Activated T-cell treated with anti-CD3 and anti-CD28 coated beads, Interleukin-2, amount 50 U/mL, for 72 hours (primary cell): ENCODE measurements at regions not wholly inside any gene's neighbourhood (a gene's known extent, or its start where the extent isn't known, plus 50 kb on each side); places are given as distances from the start of the nearest gene placed in this dataset.

Experiments
- ATAC-seq, 2 donors: fragments of 150-1000 bp; cut with Tn5 transposase; replicated peaks in 1 of 2; 2 replicates each; pipeline ENCODE4 v1.10.0; 2021; ENCODE audit warnings: moderate library complexity in 2 of 2, mild to moderate bottlenecking in 1 of 2
- DNase-seq, 2 donors: peaks; one replicate each; pipeline ENCODE4 v3.0.0; 2021 to 2022; ENCODE audit warnings: mixed read lengths in 1 of 2
- H3K27ac Mint-ChIP-seq: one replicate; pipeline ENCODE4 v1.8.0; 2022; ENCODE audit warnings: mild to moderate bottlenecking, moderate library complexity, mixed read lengths
- H3K27me3 Mint-ChIP-seq: one replicate; pipeline ENCODE4 v1.8.0; 2022; ENCODE audit warnings: low read depth, mixed read lengths
- H3K36me3 Mint-ChIP-seq, 2 donors: one replicate each; pipeline ENCODE4 v1.8.0; 2022; ENCODE audit warnings: mixed read lengths in 2 of 2, mild to moderate bottlenecking in 1 of 2; ENCODE audit not compliant: insufficient read depth in 2 of 2
- H3K4me1 Mint-ChIP-seq: one replicate; pipeline ENCODE4 v1.8.0; 2022; ENCODE audit warnings: low read depth, mixed read lengths
- H3K4me3 Mint-ChIP-seq, 2 donors: one replicate each; pipeline ENCODE4 v1.8.0; 2022; ENCODE audit warnings: mild to moderate bottlenecking in 2 of 2, mixed read lengths in 2 of 2, moderate library complexity in 2 of 2
- H3K9me3 Mint-ChIP-seq, 2 donors: one replicate each; pipeline ENCODE4 v1.8.0; 2022; ENCODE audit warnings: mixed read lengths in 2 of 2

DNA sequence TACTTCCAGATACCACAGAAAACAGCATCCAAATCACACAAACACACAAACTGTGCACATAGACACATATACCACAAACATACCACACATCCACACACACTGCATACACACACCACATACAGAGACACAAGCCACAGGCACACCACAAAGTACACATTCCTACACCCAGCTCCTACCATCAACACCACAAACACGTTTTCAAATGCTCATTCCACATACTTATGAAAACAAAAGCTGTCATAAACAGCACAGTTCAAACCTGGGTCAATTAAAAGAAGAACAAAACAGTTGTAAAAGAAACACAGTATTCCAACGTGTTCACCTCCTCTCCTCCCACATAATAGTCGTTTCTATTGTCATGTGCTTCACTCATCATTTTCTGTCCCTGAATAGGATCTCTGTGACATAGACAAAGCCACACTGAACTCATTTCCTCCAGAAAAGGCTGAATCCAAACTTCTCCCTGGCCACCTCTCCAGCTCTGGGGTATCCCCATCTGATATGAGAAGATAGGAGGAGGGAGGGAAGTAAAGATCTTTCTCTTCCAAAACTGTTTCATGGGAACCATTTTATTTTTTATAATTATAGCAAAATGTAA lies 89.2 kb downstream of the CXCL12 start:
- peak; percentile 22 to 48 for ATAC-seq
- peaks cover 18% of the 10 kb centered on the region for H3K27me3 Mint-ChIP-seq
- no peak for DNase-seq
- no peak overlapping the region for H3K27ac Mint-ChIP-seq
- H3K9me3 Mint-ChIP-seq = no peaks in the 10 kb centered on the region
- H3K4me1 Mint-ChIP-seq = no peaks in the 10 kb centered on the region
- no peaks in the 10 kb centered on the region for H3K36me3 Mint-ChIP-seq
- no peak overlapping the region for H3K4me3 Mint-ChIP-seq

DNA sequence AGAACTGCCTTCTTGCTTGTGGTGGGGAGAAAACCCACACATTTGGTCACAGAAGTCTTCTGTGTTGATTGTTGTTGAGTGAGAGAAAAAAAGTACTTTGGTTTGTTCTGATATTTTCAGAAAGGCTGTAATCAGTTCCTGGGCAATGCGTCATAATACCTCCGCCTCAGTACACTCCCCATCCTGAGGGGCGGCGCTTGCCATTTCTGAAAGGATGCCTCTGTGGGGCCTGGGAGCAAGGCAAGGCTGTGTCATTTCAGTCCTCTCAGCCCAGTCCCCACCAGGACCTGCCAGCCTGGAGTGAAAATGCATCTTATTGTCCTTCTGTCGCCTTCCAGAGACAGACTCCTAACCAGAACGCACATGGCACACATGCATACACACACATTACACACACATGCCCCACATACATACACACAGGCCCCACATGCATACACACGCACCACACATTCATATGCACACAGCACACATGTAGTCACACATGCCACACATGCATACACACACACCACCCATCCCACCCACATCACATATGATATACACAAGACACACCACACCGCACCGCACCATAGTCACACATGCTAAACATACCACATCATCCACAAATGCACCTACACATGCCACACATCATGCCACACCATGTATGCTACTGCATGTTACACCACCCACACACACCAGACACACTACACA lies 90.0 kb downstream of the CXCL12 start:
- Mint-ChIP-seq H3K27me3 (peaks cover 19% of the 10 kb centered on the region), H3K36me3 (no peaks in the 10 kb centered on the region), H3K4me3 (no peak overlapping the region), H3K9me3 (no peaks in the 10 kb centered on the region), H3K4me1 (no peaks in the 10 kb centered on the region), H3K27ac (no peak overlapping the region)
- no peak for ATAC-seq
- no peak for DNase-seq

DNA sequence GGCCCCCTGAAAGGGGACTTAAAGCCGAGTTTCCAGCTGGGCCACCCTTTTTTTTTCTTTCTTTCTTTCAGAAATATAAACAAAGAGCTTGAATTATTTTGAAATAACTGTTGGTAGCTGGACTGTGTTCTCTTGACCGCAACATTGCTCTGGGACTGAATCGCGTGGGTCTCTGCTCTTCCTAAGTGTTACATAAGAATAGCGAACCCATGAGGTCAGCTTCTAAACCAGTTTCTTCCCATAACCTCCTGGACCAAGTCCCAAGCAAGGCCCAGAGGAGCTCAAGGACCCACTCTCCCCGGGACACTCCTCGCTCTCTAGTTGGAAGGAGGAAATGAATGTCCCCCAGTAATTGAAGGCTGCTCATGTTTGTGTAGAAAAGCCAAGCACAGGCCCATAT lies 91.1 kb downstream of the CXCL12 start:
- Mint-ChIP-seq H3K27ac (no peak overlapping the region), H3K9me3 (no peaks in the 10 kb centered on the region), H3K36me3 (no peaks in the 10 kb centered on the region), H3K27me3 (peaks cover 24% of the 10 kb centered on the region), H3K4me3 (no peak overlapping the region), H3K4me1 (no peaks in the 10 kb centered on the region)
- DNase-seq = no peak
- ATAC-seq = no peak

DNA sequence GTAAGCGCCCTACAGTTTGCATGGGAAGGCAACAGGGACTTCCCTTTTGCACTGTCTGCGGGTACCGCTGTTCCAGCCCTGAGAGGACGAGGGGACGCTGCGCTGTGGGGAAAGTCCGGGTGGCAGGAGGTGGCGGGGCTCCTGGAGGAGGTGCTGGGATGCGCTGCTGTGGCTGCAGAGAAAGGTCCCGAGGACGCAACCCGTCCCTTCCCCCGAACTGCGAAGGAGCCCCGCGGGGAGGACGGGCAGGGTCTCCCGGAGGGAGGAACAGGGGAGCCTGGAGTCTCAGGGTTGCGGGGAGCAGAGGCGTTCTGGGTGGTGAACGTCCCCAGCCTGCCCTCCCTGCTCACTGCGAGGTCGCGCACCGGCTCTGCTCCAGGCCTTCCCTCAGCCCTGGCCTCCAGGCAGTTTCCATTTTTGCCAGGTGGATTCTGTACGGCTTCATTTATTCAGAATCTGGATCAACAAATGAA lies 91.6 kb downstream of the CXCL12 start:
- no peak overlapping the region for H3K27ac Mint-ChIP-seq
- H3K4me3 Mint-ChIP-seq = no peak overlapping the region
- no peak for DNase-seq
- no peaks in the 10 kb centered on the region for H3K4me1 Mint-ChIP-seq
- peaks cover 24% of the 10 kb centered on the region for H3K27me3 Mint-ChIP-seq
- ATAC-seq = no peak
- no peaks in the 10 kb centered on the region for H3K36me3 Mint-ChIP-seq
- H3K9me3 Mint-ChIP-seq = no peaks in the 10 kb centered on the region

DNA sequence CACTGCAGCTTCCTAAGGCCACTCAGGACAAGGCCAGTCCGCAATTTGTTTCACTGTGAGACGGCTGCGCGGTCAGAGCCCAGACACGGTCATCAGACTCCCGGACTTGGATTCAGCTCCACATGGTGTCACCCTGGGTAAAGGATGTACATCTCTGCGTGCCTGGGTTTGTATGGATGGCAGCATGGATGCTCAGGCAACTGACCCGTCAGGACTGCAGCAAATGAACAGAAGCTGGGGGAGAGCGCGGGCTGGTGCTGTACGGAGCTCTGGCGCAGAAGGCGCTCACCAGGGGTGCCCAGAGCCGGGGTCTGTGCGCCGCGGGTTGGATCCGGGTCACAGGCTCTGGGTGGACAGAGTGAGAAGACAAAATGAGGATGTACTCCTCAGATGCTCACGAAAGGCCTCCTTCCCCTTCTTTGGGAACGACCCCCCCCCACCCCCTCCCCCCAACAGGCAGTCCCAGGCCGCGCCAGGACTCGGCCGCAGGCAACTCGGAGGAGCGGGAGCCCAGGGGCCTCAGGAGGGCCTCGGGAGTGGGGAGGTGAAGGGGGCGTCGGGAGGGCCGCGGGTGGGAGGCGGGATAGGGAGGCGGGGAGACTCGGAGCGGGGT lies 92.4 kb downstream of the CXCL12 start:
- Mint-ChIP-seq H3K4me1 (no peaks in the 10 kb centered on the region), H3K27ac (no peak overlapping the region), H3K4me3 (no peak overlapping the region), H3K27me3 (peaks cover 24% of the 10 kb centered on the region), H3K9me3 (no peaks in the 10 kb centered on the region), H3K36me3 (no peaks in the 10 kb centered on the region)
- ATAC-seq (no peak), DNase-seq (no peak)

DNA sequence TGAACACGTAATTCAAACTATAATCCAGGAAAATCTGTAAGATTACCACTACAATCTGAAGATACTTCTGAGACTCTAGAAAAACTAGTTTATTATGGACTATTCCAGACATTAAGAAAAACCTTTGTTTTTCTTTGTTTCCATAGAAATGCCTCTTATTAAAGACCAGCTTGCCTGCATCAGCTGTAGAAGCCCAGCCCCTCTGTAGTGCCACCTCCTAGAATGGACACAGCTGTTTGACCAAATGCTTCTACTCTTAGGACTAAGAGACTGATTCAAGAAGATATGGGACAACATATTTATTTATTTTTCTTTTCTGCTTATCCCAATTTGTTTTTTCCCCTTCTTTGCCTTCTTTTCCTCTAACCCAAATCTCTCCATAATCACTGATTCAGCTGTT lies 93.8 kb downstream of the CXCL12 start:
- Mint-ChIP-seq H3K4me3 (no peak overlapping the region), H3K4me1 (no peaks in the 10 kb centered on the region), H3K27me3 (peaks cover 20% of the 10 kb centered on the region), H3K27ac (no peak overlapping the region), H3K9me3 (no peaks in the 10 kb centered on the region), H3K36me3 (no peaks in the 10 kb centered on the region)
- ATAC-seq (no peak), DNase-seq (no peak)

DNA sequence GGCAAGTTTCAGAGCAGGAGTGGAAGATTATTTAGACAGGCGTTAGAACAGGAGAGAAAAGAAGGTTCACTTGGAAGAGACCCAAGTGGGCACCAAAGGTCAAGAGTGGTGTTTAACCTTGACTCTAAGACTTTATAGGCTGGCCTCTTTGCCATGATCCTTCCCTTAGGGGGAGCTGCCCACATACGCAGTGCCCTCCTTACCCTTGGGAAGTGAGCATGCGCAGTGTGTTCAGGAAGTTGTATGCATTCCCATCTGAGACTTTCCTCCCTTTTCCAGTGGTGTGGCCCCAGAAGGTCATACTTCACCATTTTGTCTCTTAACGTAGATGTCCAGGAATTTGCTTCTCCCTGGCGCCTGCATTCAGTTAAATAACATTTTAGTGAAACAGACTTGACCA lies 95.8 kb downstream of the CXCL12 start:
- Mint-ChIP-seq H3K27ac (no peak overlapping the region), H3K27me3 (peaks cover 20% of the 10 kb centered on the region), H3K9me3 (no peaks in the 10 kb centered on the region), H3K36me3 (no peaks in the 10 kb centered on the region), H3K4me3 (no peak overlapping the region), H3K4me1 (no peaks in the 10 kb centered on the region)
- no peak for DNase-seq
- ATAC-seq = no peak

DNA sequence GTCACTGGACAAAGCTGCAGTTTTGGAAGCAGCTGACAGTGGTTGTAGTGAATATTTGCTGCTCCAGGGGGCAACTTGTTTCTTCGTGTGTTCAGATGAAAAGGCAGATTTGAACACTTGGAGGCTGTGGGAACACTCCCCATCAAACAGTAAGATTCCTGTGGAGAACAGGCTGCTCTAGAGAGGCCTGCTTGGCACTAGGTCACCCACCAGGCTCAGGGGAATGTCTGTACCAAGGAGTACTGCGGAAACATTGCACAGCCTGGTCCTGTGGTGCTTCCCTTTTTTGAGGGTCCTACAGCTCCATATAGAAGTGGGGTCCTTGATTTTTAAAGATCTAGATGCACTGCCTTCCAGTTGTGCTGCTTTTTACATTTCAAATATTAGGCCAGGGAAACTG lies 97.5 kb downstream of the CXCL12 start:
- H3K4me3 Mint-ChIP-seq = no peak overlapping the region
- ATAC-seq (no peak), DNase-seq (no peak)
- H3K27ac Mint-ChIP-seq = no peak overlapping the region
- H3K4me1 Mint-ChIP-seq = no peaks in the 10 kb centered on the region
- no peaks in the 10 kb centered on the region for H3K36me3 Mint-ChIP-seq
- H3K9me3 Mint-ChIP-seq = no peaks in the 10 kb centered on the region
- H3K27me3 Mint-ChIP-seq = peaks cover 18% of the 10 kb centered on the region

DNA sequence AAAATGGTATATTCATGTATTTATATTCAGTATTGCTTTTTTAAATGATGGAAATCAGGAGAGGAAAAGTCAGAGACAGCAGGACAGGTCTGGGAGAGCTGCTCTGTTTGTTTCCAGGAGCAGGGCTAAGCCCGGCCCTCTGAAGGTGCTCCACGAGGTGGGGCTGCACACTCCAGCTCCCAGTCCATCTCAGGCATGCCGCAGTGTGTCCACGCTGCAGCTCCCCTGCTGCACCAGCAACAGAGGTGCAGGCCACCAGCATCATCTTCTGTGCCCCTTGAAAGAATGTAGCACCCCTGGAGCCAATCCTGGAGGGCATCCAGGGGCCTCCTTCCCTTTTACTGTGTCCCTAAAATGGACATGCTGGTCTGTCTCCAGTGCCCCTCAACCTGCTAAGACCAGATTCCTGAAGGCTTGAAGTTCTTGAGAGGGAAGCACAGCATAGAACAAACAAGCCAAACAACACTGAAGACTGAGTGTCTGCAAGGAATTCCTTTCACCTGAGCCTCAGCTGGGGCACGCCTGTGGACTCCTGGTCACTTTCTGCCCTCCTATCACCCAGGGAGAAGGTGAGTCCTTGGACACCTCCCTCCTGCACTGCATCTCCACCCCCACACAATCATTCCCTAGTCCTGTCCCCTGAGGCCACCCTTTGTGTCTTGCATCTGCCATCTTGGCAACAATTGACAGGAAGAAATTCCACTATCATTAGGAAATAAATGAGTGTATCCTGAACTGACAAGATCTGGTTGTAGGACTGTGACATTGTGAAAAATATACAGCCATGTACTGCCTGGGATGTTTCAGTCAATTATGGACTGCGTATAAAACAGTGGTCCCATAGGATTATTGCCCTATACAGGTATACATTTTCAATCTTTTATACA lies 100.5 kb downstream of the CXCL12 start:
- DNase-seq = no peak
- Mint-ChIP-seq H3K36me3 (no peaks in the 10 kb centered on the region), H3K27me3 (peaks cover under 1% of the 10 kb centered on the region), H3K27ac (no peak overlapping the region), H3K4me1 (no peaks in the 10 kb centered on the region), H3K4me3 (no peak overlapping the region), H3K9me3 (no peaks in the 10 kb centered on the region)
- ATAC-seq = no peak

DNA sequence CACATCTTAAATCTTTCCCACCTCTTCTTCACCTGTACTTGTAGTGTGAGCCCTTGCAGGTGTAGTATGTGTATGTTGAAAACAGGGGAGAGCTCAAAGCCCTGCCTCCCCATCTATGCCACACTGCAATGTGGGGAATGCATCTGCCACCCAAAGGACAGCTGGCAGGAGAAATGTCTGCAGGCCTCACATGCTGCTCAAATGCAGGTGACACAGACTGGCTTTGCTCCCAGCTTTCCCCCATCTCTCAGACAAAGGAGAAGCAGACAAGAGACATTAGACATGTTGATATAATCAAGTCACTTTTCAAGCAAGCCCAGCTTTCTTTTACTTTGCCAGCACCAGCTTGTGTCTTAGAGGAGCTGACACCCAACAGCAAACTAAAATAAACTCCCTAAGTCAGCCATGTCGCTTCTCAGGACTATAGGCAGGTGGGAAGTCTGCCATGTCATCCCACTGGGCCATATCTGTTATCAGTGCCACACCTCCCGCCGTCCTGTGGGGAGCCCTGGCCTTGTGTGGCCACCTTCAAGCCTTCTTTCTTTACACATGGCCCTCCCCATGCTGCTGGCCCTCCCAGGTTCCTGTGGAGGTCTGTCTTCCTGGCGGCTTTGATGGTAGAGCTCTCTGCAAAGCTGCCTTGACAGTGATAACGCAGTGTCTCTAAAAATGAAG lies 102.1 kb downstream of the CXCL12 start:
- Mint-ChIP-seq H3K4me1 (no peaks in the 10 kb centered on the region), H3K9me3 (no peaks in the 10 kb centered on the region), H3K27me3 (no peaks in the 10 kb centered on the region), H3K27ac (no peak overlapping the region), H3K4me3 (no peak overlapping the region), H3K36me3 (no peaks in the 10 kb centered on the region)
- no peak for DNase-seq
- no peak for ATAC-seq

DNA sequence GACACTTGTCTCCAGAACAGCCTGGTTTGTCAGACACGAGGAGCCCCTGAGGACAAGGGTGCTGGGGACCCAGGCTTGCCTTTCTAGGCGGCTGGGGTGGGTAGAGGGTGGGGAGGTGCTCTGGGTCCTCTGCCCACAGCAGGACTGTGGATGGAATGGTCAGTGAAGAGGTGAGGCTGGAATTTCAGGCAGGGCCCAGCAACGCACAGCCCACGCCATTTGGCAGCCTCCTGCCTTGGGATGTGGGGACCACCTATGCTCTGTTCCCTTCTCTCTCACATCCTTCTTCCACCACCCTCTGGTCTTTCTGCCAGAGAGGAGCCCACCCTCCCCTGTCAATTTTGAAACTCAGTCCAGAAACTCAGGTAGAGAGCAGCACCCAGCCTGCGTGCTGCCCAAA lies 103.2 kb downstream of the CXCL12 start:
- Mint-ChIP-seq H3K4me1 (no peaks in the 10 kb centered on the region), H3K36me3 (no peaks in the 10 kb centered on the region), H3K4me3 (no peak overlapping the region), H3K9me3 (no peaks in the 10 kb centered on the region), H3K27ac (no peak overlapping the region), H3K27me3 (no peaks in the 10 kb centered on the region)
- no peak for DNase-seq
- no peak for ATAC-seq

DNA sequence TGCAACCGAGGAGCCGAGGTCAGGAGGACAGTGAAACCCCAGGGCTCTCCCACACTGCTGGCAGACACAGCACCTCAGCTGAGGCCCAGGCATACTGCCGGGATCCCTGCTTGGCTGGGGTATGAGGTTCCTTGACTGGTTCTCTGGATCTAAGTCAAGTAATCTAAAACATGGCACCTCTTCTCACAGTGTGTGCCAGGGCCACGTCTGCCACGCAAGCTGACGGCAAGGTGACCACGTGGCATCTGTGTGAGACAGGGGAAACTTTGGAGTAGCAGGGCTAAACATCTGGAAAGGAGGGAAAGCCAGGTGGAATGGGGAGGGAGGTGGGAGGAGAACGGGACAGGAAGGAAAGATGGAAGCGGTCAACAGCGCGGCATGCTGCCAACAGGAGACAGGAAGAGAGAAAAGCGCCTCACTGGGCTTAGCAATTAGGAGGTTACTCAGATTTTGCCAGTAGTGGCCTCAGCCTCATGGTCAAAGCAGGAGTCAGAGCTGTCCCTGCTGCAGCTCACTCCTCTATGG lies 103.7 kb downstream of the CXCL12 start:
- no peak overlapping the region for H3K27ac Mint-ChIP-seq
- ATAC-seq (no peak), DNase-seq (no peak)
- H3K27me3 Mint-ChIP-seq = no peaks in the 10 kb centered on the region
- H3K4me1 Mint-ChIP-seq = no peaks in the 10 kb centered on the region
- H3K36me3 Mint-ChIP-seq = no peaks in the 10 kb centered on the region
- peaks cover 0 to 2% of the 10 kb centered on the region in 2 donors for H3K9me3 Mint-ChIP-seq
- H3K4me3 Mint-ChIP-seq = no peak overlapping the region
